GM18511 (cell line): ENCODE measurements at regions not wholly inside any gene's neighbourhood (a gene's known extent, or its start where the extent isn't known, plus 50 kb on each side); places are given as distances from the start of the nearest gene placed in this dataset.

Experiments used
- ATAC-seq: cut with Tn5 transposase; IDR thresholded peaks from one replicate; pipeline ENCODE4 v1.9.1; 2021; ENCODE audit warnings: mild to moderate bottlenecking, moderate library complexity; ENCODE audit not compliant: unreplicated experiment

GRCh38 chr15:81625896-81626295, 251.9 kb upstream of the TMC3 start:
- no peak for ATAC-seq

- no peak for ATAC-seq
Measured at GRCh38 chr15:81619002-81619401, 245.0 kb upstream of the TMC3 start.

- no peak for ATAC-seq
Measured at GRCh38 chr15:81612631-81613030, 238.6 kb upstream of the TMC3 start.

- no peak for ATAC-seq
Measured at GRCh38 chr15:81611679-81612078, 237.7 kb upstream of the TMC3 start.

- ATAC-seq = no peak
Measured at GRCh38 chr15:81608309-81608829, 234.4 kb upstream of the TMC3 start.

GRCh38 chr15:81604713-81605112, 230.7 kb upstream of the TMC3 start:
- ATAC-seq = no peak

GRCh38 chr15:81596159-81596865, 222.3 kb upstream of the TMC3 start:
- no peak for ATAC-seq

- no peak for ATAC-seq
Measured at GRCh38 chr15:81595752-81596151, 221.7 kb upstream of the TMC3 start.

GRCh38 chr15:81589671-81590070, 215.7 kb upstream of the TMC3 start:
- ATAC-seq = no peak

GRCh38 chr15:81575436-81576123, 201.6 kb upstream of the TMC3 start:
- no peak for ATAC-seq

- no peak for ATAC-seq
Measured at GRCh38 chr15:81573098-81573746, 199.2 kb upstream of the TMC3 start.

- no peak for ATAC-seq
Measured at GRCh38 chr15:81572190-81572589, 198.2 kb upstream of the TMC3 start.

- no peak for ATAC-seq
Measured at GRCh38 chr15:81569286-81570080, 195.5 kb upstream of the TMC3 start.

GRCh38 chr15:81567924-81568323, 193.9 kb upstream of the TMC3 start:
- ATAC-seq = no peak

- ATAC-seq = no peak
Measured at GRCh38 chr15:81562986-81563385, 189.0 kb upstream of the TMC3 start.

GRCh38 chr15:81560405-81560804, 186.4 kb upstream of the TMC3 start:
- no peak for ATAC-seq

GRCh38 chr15:81558056-81558455, 184.0 kb upstream of the TMC3 start:
- no peak for ATAC-seq

- ATAC-seq = no peak
Measured at GRCh38 chr15:81555346-81555745, 181.3 kb upstream of the TMC3 start.

- no peak for ATAC-seq
Measured at GRCh38 chr15:81548365-81549130, 174.5 kb upstream of the TMC3 start.

GRCh38 chr15:81547521-81548132, 173.6 kb upstream of the TMC3 start:
- ATAC-seq = no peak
